RPMI7951 (cell line): ENCODE measurements at regions not wholly inside any gene's neighbourhood (a gene's known extent, or its start where the extent isn't known, plus 50 kb on each side); places are given as distances from the start of the nearest gene placed in this dataset.
"Not testable (repeated sequence)": the region's sequence is repeated elsewhere in the genome, so short reads cannot be mapped to it uniquely, and the experiment has no call there.

ENCODE experiments used
- DNase-seq: peaks from one replicate; pipeline ENCODE4 v3.0.0-alpha.2; 2012; ENCODE audit warnings: low read depth

GRCh38 chr16:51261919-51262318 lies 110.8 kb upstream of the SALL1 start:
- no peak for DNase-seq

GRCh38 chr16:51255349-51255972 lies 104.4 kb upstream of the SALL1 start:
- DNase-seq: no peak

- DNase-seq: not testable (repeated sequence)
These were observed 103.3 kb upstream of the SALL1 start for GRCh38 chr16:51254390-51254789.

- DNase-seq: no peak
These were observed 97.1 kb upstream of the SALL1 start for GRCh38 chr16:51248217-51248616.

- no peak for DNase-seq
These were observed 94.6 kb upstream of the SALL1 start for GRCh38 chr16:51245658-51245995.

GRCh38 chr16:51244887-51245657 lies 94.0 kb upstream of the SALL1 start:
- DNase-seq: no peak

GRCh38 chr16:51243936-51244436 lies 92.9 kb upstream of the SALL1 start:
- peak; percentile 58 for DNase-seq

GRCh38 chr16:51242296-51242994 lies 91.4 kb upstream of the SALL1 start:
- DNase-seq: no peak

GRCh38 chr16:51239196-51239595 lies 88.1 kb upstream of the SALL1 start:
- no peak for DNase-seq

- DNase-seq: no peak
These were observed 86.8 kb upstream of the SALL1 start for GRCh38 chr16:51237861-51238378.

- DNase-seq: no peak
These were observed 86.1 kb upstream of the SALL1 start for GRCh38 chr16:51237207-51237606.

GRCh38 chr16:51236583-51236982 lies 85.5 kb upstream of the SALL1 start:
- no peak for DNase-seq

GRCh38 chr16:51231702-51232101 lies 80.6 kb upstream of the SALL1 start:
- DNase-seq: peak; percentile 16

- DNase-seq: not testable (repeated sequence)
These were observed 79.0 kb upstream of the SALL1 start for GRCh38 chr16:51230035-51230434.

- no peak for DNase-seq
These were observed 77.1 kb upstream of the SALL1 start for GRCh38 chr16:51228097-51228659.

GRCh38 chr16:51225878-51226277 lies 74.8 kb upstream of the SALL1 start:
- DNase-seq: no peak

GRCh38 chr16:51224317-51224716 lies 73.2 kb upstream of the SALL1 start:
- DNase-seq: no peak

- DNase-seq: no peak
These were observed 70.9 kb upstream of the SALL1 start for GRCh38 chr16:51222016-51222415.

GRCh38 chr16:51211148-51211547 lies 60.1 kb upstream of the SALL1 start:
- no peak for DNase-seq

- DNase-seq: no peak
These were observed 59.0 kb upstream of the SALL1 start for GRCh38 chr16:51210087-51210486.

- DNase-seq: no peak
These were observed 50.5 kb upstream of the SALL1 start for GRCh38 chr16:51201604-51202003.
